ENCODE measurements at regions not wholly inside any gene's neighbourhood (a gene's known extent, or its start where the extent isn't known, plus 50 kb on each side); places are given as distances from the start of the nearest gene placed in this dataset.

- no peaks in the 10 kb centered on the region for H3K27me3 Mint-ChIP-seq
- CTCF ChIA-PET, result no interaction called here
- no peak overlapping the region for H3K4me3 Mint-ChIP-seq
- H3K9me3 Mint-ChIP-seq, result no peaks in the 10 kb centered on the region
- H3K4me1 Mint-ChIP-seq, result no peaks in the 10 kb centered on the region
- no peak overlapping the region for H3K27ac Mint-ChIP-seq
- no peak for DNase-seq
- H3K36me3 Mint-ChIP-seq, result no peaks in the 10 kb centered on the region
These were observed 463.5 kb downstream of the RASEF start for GRCh38 chr9:82599336-82599949.

GRCh38 chr9:82600536-82601292 is 462.2 kb downstream of the RASEF start:
- no peak for DNase-seq
- Mint-ChIP-seq H3K9me3 (no peaks in the 10 kb centered on the region), H3K36me3 (no peaks in the 10 kb centered on the region), H3K27ac (no peak overlapping the region), H3K4me3 (no peak overlapping the region), H3K4me1 (no peaks in the 10 kb centered on the region), H3K27me3 (no peaks in the 10 kb centered on the region)
- CTCF ChIA-PET, result no interaction called here

- H3K4me3 Mint-ChIP-seq, result no peak overlapping the region
- H3K36me3 Mint-ChIP-seq, result no peaks in the 10 kb centered on the region
- H3K27ac Mint-ChIP-seq, result no peak overlapping the region
- DNase-seq, result no peak
- H3K4me1 Mint-ChIP-seq, result no peaks in the 10 kb centered on the region
- CTCF ChIA-PET, result no interaction called here
- H3K9me3 Mint-ChIP-seq, result no peaks in the 10 kb centered on the region
- no peaks in the 10 kb centered on the region for H3K27me3 Mint-ChIP-seq
These were observed 461.6 kb downstream of the RASEF start for GRCh38 chr9:82601293-82601771.

- Mint-ChIP-seq H3K9me3 (no peaks in the 10 kb centered on the region), H3K27ac (no peak overlapping the region), H3K36me3 (no peaks in the 10 kb centered on the region), H3K4me1 (no peaks in the 10 kb centered on the region), H3K4me3 (no peak overlapping the region), H3K27me3 (no peaks in the 10 kb centered on the region)
- no peak for DNase-seq
- CTCF ChIA-PET, result no interaction called here
These were observed 457.8 kb downstream of the RASEF start for GRCh38 chr9:82604947-82605656.

GRCh38 chr9:82605657-82606031 is 457.3 kb downstream of the RASEF start:
- CTCF ChIA-PET, result no interaction called here
- no peaks in the 10 kb centered on the region for H3K36me3 Mint-ChIP-seq
- DNase-seq, result no peak
- H3K27ac Mint-ChIP-seq, result no peak overlapping the region
- no peaks in the 10 kb centered on the region for H3K27me3 Mint-ChIP-seq
- H3K4me3 Mint-ChIP-seq, result no peak overlapping the region
- H3K4me1 Mint-ChIP-seq, result no peaks in the 10 kb centered on the region
- H3K9me3 Mint-ChIP-seq, result no peaks in the 10 kb centered on the region

- Mint-ChIP-seq H3K9me3 (peaks cover 2% of the 10 kb centered on the region), H3K36me3 (no peaks in the 10 kb centered on the region), H3K4me3 (no peak overlapping the region), H3K4me1 (no peaks in the 10 kb centered on the region), H3K27ac (no peak overlapping the region), H3K27me3 (no peaks in the 10 kb centered on the region)
- no peak for DNase-seq
- CTCF ChIA-PET, result no interaction called here
These were observed 456.9 kb downstream of the RASEF start for GRCh38 chr9:82606071-82606470.

GRCh38 chr9:82606492-82607382 is 456.2 kb downstream of the RASEF start:
- Mint-ChIP-seq H3K4me3 (no peak overlapping the region), H3K4me1 (no peaks in the 10 kb centered on the region), H3K27me3 (no peaks in the 10 kb centered on the region), H3K27ac (no peak overlapping the region), H3K9me3 (peaks cover 2% of the 10 kb centered on the region), H3K36me3 (no peaks in the 10 kb centered on the region)
- no peak for DNase-seq
- CTCF ChIA-PET, result interaction anchor here (0.6 kb wide), 1 partner anchor 172 kb away, joined by 3 read pairs; no protein-coding TSS in a partner anchor

GRCh38 chr9:82608487-82608886 is 454.5 kb downstream of the RASEF start:
- no peaks in the 10 kb centered on the region for H3K4me1 Mint-ChIP-seq
- no peaks in the 10 kb centered on the region for H3K27me3 Mint-ChIP-seq
- CTCF ChIA-PET, result no interaction called here
- no peaks in the 10 kb centered on the region for H3K36me3 Mint-ChIP-seq
- no peak overlapping the region for H3K27ac Mint-ChIP-seq
- H3K9me3 Mint-ChIP-seq, result peaks cover 2% of the 10 kb centered on the region
- H3K4me3 Mint-ChIP-seq, result no peak overlapping the region
- DNase-seq, result no peak

GRCh38 chr9:82612942-82613341 is 450.0 kb downstream of the RASEF start:
- Mint-ChIP-seq H3K27ac (no peak overlapping the region), H3K27me3 (no peaks in the 10 kb centered on the region), H3K4me3 (no peak overlapping the region), H3K36me3 (no peaks in the 10 kb centered on the region), H3K4me1 (no peaks in the 10 kb centered on the region), H3K9me3 (peaks cover 6% of the 10 kb centered on the region)
- CTCF ChIA-PET, result no interaction called here
- no peak for DNase-seq

GRCh38 chr9:82613498-82613897 is 449.4 kb downstream of the RASEF start:
- H3K27me3 Mint-ChIP-seq, result no peaks in the 10 kb centered on the region
- CTCF ChIA-PET, result no interaction called here
- no peak for DNase-seq
- H3K4me1 Mint-ChIP-seq, result no peaks in the 10 kb centered on the region
- peaks cover 6% of the 10 kb centered on the region for H3K9me3 Mint-ChIP-seq
- no peaks in the 10 kb centered on the region for H3K36me3 Mint-ChIP-seq
- H3K4me3 Mint-ChIP-seq, result no peak overlapping the region
- no peak overlapping the region for H3K27ac Mint-ChIP-seq

GRCh38 chr9:82616545-82616944 is 446.4 kb downstream of the RASEF start:
- H3K36me3 Mint-ChIP-seq, result no peaks in the 10 kb centered on the region

GRCh38 chr9:82621447-82621846 is 441.5 kb downstream of the RASEF start:
- Mint-ChIP-seq H3K4me1 (no peaks in the 10 kb centered on the region), H3K4me3 (no peak overlapping the region), H3K27ac (no peak overlapping the region), H3K27me3 (no peaks in the 10 kb centered on the region), H3K36me3 (no peaks in the 10 kb centered on the region), H3K9me3 (peaks cover 2% of the 10 kb centered on the region)
- CTCF ChIA-PET, result no interaction called here
- no peak for DNase-seq

More at GRCh38 chr9:82616545-82616944, 446.4 kb downstream of the RASEF start:
- H3K27me3 Mint-ChIP-seq, result no peaks in the 10 kb centered on the region
- CTCF ChIA-PET, result no interaction called here
- H3K27ac Mint-ChIP-seq, result no peak overlapping the region
- peaks cover 4% of the 10 kb centered on the region for H3K9me3 Mint-ChIP-seq
- DNase-seq, result no peak
- no peaks in the 10 kb centered on the region for H3K4me1 Mint-ChIP-seq
- no peak overlapping the region for H3K4me3 Mint-ChIP-seq

- no peak overlapping the region for H3K27ac Mint-ChIP-seq
- no peaks in the 10 kb centered on the region for H3K27me3 Mint-ChIP-seq
- no peaks in the 10 kb centered on the region for H3K36me3 Mint-ChIP-seq
- H3K9me3 Mint-ChIP-seq, result peaks cover 12% of the 10 kb centered on the region
- CTCF ChIA-PET, result no interaction called here
- no peak overlapping the region for H3K4me3 Mint-ChIP-seq
- DNase-seq, result no peak
- H3K4me1 Mint-ChIP-seq, result no peaks in the 10 kb centered on the region
These were observed 425.6 kb downstream of the RASEF start for GRCh38 chr9:82637368-82637767.

- CTCF ChIA-PET, result no interaction called here
- peaks cover 5% of the 10 kb centered on the region for H3K9me3 Mint-ChIP-seq
- DNase-seq, result no peak
- H3K27me3 Mint-ChIP-seq, result no peaks in the 10 kb centered on the region
- H3K4me1 Mint-ChIP-seq, result no peaks in the 10 kb centered on the region
- no peak overlapping the region for H3K4me3 Mint-ChIP-seq
- H3K36me3 Mint-ChIP-seq, result no peaks in the 10 kb centered on the region
- H3K27ac Mint-ChIP-seq, result no peak overlapping the region
These were observed 417.3 kb downstream of the RASEF start for GRCh38 chr9:82645600-82645999.
